ENCODE measurements at regions not wholly inside any gene's neighbourhood (a gene's known extent, or its start where the extent isn't known, plus 50 kb on each side); places are given as distances from the start of the nearest gene placed in this dataset.

DNA sequence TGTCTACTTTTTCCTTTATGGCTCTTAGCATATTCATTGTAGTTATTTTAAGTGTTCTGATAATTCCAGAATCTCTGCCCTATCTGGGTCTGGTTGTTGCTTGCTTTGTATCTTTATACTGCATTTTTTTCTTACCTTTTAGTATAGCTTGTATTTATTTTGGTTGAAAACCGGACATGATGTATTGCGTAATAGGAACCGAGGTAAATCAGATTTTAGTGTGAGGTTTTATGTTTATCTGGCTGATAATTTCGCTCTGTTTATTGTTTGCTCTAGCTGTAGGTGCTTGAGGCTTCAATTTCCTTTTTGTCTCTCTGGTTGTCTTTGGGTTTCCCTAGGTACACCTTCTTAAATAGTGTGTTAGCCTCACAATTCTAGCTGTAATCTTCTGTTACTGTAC is 263.8 kb upstream of the LCORL start:
- DNase-seq, result no peak

DNA sequence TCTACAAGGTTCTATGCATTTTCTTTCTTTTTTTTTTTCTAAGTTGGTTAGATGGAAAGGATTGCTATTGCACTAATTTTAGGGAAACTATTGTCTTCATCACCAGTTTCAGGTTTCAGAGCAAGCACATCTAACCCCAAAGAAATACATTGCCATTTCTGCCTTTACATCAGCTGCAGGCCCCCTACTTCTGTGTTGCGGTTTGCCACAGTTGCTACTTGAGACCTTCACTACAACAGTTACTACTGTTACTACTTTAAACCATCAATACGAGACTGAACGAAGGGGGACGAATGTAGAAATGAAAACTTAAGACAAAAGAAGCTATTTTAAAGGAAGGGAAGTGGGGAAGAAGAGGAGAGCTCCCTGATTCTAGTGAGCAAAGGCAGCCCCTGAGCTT is 256.7 kb upstream of the LCORL start:
- DNase-seq, result no peak

DNA sequence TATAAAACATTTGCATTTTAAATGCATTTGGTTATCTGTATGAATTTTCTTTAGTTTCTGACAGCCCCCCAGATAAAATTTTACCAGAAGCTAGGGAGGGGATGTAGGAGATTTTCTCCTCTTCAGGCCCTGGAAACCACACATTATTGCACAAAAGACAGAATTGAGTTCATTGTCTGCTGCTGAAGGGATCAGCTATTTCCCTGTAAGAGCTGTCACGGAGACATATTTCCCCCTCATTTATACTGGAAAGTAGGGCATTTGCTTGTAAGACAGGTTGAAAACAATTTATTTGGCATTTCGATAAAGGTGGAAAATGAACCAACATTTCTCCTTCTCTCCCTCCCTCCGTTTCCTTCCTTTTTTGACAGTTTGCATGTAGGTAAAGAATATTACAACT is 241.3 kb upstream of the LCORL start:
- no peak for DNase-seq

DNA sequence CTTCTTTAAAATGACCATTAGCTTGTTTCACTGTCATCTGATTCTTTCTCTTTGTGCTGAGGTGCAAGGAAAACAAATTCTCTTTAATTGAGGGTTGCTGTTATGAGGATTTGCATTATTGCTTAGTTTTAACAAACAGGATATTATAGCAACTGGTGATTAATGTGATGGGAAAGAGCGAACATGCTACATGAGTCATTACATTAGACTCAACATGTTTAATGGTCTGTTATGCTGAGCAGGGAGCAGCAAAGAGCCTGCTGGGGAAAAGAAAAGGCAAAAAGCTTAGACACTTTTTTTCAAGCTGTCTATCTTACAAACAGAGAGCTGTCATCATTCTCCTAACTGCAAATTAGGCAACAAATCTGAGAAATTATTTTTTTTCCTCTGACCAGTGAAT is 230.5 kb upstream of the LCORL start:
- no peak for DNase-seq

DNA sequence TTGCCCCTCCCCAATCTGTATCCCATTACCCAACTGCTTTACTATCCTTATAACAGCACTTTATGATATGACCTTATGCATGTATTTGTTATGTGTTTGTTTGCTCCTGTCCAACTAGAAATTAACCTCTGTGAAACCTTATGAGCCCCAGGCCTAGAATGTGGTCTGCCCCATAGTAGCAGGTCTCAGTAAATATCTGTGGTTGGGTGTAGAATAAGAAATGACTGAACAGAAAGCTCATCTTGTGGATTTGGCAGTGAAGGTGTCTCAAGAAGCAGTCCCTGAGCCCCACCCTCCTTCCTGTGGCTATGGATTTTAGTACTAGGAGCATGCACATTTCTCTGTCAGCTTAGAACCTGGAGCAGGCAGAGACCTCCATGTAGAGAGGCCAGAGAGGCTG is 229.0 kb upstream of the LCORL start:
- DNase-seq, result no peak

DNA sequence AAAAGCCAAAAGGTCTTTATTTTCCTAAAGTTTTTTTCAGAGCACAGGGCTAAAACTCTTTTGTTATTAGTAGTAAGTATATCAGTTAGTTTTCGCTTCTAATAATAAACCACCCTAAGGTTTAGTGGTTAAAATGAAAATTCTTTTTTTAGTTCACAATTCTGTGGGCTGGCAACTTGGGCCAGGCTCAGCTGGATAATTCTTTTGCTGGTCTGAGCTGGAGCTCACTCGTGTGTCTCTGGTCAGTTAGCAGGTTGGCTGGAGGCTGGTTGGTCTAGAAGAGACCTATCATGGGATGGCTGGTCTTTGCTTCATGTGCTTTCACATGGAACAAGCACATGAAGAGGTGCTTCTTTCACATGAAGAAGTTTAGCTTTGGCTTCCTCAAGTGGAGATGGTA is 227.1 kb upstream of the LCORL start:
- no peak for DNase-seq

DNA sequence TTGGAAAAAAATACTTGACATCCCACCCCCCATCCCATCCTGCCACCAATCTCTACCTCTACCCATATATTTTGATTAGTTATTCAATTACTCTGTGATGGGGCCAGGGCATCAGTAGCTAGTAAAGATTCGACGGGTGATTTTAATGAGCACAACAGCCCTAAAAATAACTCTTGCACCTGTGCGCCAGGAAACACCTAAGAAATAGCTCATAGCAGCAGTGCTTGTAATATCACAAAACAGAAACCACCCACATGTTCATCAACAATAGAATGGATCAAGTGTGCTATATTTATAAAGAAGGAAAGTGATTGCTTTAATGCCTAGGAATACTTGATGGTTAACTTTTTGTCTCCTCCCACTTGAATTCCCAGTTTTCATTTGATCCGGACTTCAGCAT is 225.6 kb upstream of the LCORL start:
- DNase-seq, result no peak

DNA sequence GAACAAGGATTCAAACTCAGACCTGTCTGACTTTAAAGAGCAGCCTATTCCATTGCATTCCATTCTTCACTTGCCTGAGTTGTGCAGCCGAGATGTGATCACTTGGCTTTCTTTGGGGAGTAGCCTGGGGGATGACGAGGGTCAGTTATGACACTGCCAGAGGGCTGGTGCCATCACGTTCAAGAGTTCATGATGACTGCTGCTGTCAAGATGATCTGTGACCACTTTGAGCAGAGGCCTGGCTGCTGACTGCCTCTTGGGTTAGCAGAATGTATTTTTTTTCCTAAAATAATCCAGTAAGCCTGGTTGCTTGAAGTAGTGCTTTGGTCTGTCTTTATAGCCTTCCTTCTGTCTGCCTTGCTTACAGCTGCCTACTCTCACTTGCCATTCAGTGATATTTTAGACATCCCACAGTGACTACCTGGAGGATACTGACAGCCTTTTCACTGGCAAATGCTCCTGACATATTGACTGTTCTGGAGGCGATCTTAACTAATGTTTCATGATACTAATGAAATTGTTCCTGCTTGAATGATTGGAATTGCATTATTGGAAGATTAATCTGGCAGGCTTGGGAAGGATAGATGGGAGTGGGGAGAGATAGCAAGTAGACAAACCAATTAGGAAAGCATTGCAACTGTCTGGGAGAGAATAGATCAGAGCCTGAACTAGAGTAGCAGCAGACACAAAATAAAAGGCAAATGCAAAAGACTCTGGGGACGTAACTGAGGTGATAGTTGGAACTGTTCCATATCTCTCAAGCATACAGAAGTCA is 221.6 kb upstream of the LCORL start:
- no peak for DNase-seq

DNA sequence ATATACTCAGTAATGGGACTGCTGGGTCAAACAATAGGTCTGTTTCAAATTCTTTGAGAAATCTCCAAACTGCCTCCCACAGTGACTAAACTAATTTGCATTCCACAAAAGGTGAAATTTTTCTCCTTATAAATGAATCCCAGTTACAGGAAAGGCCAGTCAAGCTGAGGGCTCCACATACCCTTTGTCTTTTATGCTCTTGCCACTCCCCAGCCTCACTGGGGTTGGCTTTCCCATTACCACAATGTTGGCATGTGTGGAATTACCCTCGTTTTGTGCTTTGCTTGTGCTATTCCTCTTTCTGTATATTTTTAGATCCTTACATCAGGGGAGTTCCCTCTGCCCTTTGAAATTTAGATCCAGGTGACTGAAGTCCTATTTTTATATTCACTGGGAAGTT is 220.2 kb upstream of the LCORL start:
- DNase-seq, result no peak

DNA sequence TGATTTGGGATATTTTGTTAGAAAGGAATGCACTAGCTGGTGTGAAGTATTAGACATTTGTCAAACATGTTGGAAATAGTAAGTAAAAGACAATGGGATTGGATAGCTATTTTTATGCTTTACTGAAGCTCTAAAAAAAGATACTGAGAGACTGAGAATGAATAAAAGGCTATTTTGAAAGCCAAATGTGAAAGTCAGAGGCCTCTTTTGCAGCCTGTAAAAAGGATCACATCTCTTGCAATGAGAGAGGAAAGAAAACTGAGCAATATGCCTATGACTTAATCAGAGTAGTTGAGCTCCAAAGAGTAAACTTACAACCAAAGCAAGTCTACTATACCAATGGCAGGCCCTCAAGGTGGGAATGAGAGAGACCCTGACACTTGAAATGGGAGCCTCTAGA is 212.6 kb upstream of the LCORL start:
- no peak for DNase-seq

DNA sequence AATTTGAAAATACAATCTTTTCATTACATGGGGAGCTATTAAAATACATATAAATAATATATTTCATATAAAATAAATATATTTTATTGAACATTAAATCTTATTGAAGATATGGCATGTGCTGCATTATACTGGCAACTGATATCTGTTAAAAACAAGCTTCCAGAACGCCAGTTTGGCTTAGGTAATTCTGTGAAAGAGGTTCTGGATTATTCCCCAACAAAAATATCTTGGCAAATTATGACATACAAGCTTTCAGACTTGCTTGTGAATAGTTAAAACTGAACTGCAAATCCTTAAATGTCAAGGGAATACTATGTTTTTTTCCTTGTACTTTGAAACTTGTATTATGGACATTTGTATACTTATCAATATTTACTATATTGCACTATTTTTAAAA is 210.2 kb upstream of the LCORL start:
- DNase-seq, result no peak

DNA sequence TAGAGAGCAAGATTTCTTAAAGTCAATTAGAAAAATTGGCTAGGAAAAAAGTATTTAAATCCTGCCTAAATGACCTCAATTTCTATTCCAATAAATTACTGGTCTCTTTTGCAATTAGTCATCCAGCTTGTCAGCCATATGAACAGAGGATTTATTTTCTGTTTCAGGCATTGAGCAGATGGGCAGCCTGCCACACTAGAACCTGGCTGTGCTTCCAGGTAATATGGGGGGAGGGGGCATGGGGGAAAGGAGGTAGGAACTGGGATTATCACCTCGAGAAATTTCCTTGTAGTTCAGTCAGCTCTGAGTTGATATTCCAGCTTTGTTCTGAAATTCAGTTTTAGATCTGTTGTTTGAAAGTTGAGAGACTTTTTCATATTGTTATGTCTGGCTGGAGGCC is 206.3 kb upstream of the LCORL start:
- no peak for DNase-seq

DNA sequence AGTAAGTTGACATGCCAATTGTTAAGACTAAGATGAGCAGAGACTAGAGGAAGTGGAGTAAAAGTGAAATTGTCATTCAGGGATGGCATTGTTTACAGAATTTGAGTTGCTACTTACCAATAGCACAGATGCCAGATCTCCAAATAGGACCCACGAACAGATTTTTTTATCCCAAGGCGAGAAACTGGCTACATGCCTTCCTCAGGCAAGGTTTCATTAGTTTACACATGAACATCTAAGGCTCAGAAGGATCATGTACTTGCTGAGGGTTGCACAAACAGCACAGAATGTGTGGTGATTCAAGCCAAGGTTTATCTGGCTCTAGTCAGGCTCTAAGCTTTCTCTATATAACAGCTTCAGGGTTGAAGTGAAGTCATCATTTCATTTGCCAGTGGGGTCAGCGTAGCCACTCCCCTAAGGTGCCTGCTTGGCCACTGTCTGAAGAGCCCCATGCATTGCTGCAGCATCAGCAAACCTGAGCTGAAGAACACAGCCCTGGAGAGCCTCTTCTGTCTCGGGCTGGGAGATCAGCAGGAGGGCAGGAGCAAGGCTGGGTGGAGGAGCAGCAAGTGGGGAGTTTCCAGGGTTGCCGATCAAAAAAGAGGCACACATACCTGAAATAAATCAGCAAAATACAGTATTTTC is 193.0 kb upstream of the LCORL start:
- no peak for DNase-seq

DNA sequence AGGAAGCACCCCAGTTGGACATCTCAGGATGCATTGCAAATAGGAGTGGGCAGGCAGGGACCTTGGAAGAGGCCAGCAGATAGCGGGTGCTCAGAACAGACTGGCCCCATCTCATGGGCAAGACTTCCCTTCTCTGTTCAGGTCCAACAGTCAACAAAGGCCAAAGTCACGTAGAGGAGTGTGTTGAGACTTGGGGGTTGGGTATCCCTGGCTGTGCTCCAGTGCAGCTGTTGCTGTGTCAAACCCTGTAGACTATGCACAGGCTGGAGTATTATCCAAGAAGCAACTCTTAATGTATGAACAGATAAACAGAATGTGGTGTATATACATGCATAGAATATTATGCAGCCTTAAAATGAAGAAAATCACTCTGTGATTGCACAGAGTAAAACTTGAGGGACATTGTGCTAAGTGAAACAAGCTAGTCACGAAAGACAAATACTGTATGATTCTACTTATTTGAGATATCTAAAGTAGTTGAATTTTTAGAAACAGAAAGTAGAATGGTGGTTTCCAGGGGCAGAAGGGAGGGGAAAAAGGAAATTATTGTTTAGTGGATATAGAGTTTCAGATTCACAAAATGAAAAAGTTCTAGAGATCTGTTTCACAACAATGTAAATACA is 192.1 kb upstream of the LCORL start:
- no peak for DNase-seq

DNA sequence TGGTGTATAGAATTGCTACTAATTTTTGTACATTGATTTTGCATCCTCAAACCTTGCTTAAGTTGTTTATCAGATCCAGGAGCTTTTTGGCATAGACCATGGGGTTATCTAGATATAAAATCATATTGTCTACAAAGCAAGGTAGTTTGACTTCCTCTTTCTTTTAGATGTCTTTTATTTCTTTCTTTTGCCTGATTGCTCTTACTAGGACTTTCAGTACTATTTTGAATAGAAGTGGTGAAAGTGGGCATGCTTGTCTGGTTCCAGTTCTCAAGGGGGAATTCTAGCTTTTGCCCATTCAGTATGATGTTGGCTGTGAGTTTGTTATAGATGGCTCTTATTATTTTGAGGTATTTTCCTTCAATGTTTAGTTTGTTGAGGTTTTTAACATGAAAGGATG is 187.9 kb upstream of the LCORL start:
- no peak for DNase-seq

DNA sequence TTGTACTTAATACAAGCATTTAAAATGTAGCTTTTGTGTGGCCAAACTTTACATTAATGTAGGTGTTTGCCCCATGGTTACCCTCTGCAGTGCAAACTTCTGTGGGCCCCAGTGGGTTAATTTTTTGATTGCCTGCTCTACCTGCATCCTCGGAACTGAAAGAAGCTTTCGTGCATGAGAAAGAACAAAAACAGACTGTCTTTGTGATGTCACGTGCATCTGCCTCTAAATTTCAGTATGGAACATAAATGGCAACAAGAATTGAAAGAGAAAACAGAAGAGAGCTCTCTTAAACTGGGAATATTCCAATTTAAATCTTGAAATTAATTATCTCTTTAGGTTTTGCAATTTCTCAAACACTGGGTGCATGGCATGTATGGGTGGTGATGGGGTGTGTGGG is 182.4 kb upstream of the LCORL start:
- DNase-seq, result no peak

DNA sequence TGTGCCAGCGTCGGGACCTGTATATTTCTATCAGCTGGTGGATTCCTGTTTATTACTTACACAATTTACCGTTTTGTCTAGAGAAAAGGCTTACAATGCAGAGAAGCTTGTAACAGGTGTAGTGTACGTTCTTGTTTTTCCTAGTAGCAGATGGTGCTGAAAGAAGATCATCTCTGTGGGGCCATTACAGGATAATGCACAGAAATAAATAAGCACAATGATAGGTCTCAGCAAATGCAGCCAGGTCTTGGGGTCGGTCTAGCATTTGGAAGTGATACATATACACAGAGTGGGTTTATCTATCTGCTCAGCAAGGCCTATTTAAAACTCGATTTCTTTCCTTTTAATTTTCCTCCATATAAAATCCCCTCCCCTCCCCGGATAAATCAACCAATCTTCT is 180.9 kb upstream of the LCORL start:
- no peak for DNase-seq

DNA sequence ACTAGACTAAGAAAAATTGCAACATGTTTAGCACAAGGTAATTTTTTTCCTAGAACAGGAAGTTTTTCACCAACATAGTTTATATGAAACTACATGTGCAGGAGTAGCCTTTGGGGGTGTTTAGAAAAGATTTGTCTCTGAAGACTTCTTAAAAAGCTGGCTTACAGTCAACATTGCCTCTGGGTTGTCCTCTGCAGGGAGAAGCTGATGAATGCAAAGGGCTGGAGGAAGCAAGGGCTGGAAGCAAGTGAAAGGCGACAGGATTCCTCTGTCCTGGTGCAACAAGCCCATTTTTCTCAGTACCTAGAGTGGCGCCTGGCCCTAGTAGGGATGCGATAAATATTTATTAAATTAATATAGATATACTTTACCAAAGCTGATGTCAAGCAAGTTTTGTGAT is 180.3 kb upstream of the LCORL start:
- no peak for DNase-seq

DNA sequence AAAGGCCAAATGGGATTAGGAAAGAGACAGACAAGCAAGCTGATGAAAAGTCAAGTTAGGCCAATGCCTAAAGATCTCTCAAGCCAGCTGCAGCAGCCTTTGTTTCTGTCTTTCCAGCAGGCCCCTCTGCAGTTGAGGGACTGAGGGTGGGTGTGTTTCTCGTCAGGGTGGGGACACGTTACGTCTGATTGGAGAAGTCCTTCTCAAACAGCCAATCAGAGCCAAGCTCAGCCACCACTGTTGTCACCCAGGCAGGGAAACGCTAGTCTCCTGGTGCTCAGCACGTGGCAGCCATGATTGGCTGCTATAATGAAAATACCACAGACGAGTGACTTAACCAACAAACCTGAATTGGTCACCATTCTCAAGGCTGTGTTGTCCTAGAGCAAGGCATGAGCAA is 177.1 kb upstream of the LCORL start:
- DNase-seq, result no peak

DNA sequence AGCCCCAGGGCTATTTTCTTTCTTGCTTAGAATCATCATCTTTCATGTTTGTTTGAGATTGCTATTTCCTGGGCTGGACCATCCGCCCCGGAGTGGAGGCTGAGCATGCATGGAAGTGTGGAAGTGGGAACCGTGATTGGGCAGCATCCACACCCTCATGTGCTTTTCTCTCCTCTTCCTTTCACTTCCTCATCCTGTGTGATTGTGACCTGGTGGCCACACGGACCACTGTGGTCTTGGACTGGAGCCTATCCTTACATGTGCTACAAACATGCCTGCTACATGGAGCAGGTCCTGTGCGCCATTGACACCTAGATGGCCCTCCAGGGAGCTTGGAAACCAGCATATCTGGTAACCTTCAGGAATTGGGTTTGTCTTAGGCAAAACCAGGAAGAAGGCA is 175.9 kb upstream of the LCORL start:
- DNase-seq, result no peak

DNA sequence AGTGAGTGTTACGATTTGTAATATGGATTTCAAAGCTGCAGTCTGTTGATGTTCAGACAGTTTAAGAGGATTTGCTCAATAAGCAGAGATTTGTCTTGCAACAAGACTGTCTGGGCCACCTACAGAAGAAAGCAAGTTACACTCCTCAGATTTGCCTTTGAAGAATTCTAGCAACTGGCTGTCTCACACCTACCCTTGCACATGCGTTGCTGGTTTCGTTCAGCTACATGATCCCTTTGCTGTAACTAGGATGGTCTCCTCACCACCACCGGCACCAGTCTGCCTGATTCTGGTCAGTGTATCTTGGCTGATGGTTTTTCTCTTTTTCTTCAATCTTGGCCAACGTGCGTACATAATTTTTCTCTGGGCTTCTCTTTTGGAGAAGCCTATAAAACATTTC is 172.7 kb upstream of the LCORL start:
- no peak for DNase-seq

DNA sequence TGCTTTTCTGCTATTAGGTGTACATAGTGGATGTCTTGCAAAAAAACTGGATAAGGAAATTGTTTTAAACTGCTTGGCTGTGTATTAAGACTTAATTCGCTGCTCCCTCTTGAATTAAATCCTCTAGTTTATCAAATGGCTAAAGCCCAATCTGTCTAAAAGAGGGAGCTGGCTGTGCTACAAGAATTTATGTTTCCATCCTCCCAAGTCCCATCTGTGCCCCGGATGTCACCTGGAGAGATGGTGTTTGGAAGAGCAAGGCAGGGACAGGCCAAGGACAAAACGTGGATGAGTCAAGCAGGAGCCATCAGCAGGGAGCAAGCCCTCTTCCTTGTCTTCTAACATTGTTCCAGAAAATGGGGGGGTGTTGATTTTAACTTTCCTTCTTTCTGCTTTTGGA is 171.3 kb upstream of the LCORL start:
- DNase-seq, result no peak

DNA sequence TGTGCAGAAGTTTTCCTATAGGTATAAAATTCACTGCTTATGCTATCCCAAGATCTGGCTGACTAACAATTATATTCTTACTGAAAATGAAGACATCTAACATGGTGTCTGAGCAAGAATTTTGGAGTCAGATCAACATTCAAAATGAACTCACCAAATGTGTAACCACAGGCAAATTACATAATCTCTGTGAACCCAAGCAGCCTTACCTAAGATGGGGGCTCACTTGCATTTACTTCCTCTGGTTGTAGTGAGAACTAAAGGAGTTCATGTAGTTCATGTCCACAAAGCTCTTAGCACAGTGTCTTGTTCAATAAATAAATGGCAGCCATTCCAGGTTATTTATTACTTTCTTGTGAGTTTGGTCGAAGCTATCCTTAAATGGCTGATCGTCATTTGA is 163.9 kb upstream of the LCORL start:
- no peak for DNase-seq

DNA sequence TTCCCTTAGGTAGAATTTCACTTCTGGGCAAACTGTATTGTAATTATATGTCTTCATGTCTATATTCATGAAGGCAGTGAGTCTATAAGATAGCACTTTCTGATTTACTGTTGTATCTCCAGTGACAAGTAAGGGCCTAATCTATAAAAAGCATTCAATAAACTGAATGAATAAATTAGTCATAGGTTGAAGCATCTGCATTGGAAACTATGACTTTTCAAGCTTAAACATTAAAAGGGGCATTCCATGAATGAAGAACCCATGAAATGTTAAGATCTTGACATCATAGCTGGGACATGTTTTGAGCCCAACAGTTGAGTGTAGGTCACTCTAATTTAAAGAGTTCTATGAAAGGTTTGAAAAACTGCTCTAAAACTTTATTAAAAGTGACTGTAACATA is 159.3 kb upstream of the LCORL start:
- DNase-seq, result no peak

DNA sequence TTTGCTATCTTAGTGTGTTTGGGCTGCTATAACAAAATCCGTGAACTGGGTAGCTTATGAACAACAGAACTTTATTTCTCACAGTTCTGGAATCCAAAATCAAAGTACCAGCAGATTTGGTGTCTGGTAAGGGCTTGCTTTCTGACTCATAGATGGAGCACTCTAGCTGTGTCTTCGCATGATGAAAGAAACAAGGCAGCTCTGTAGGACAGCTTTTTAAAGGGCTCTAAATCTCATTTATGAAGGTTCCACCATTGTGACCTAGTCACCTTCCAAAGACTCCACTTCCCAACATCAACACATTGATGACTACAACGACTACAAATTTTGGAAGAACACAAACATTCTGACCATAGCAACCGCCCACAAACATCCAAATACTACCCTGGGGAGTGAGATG is 158.6 kb upstream of the LCORL start:
- DNase-seq, result no peak

Measured in activated gamma-delta T cell treated with Interleukin-2 at 50 U/mL for 16 hours (primary cell).